Glutamatergic neuron (in vitro differentiated cells): ENCODE measurements at regions not wholly inside any gene's neighbourhood (a gene's known extent, or its start where the extent isn't known, plus 50 kb on each side); places are given as distances from the start of the nearest gene placed in this dataset.

ENCODE experiments used
- DNase-seq: peaks from one replicate; pipeline ENCODE4 v3.0.0; 2022
- H3K27ac Mint-ChIP-seq: one replicate; pipeline ENCODE4 v1.8.0; 2020; ENCODE audit warnings: mild to moderate bottlenecking, mixed read lengths, inconsistent platforms; ENCODE audit not compliant: unreplicated experiment
- H3K27me3 Mint-ChIP-seq: one replicate; pipeline ENCODE4 v1.8.0; 2020; ENCODE audit warnings: mild to moderate bottlenecking, moderate library complexity, mixed read lengths, inconsistent platforms; ENCODE audit not compliant: unreplicated experiment
- H3K36me3 Mint-ChIP-seq: one replicate; pipeline ENCODE4 v1.8.0; 2020; ENCODE audit warnings: mild to moderate bottlenecking, mixed read lengths, inconsistent platforms; ENCODE audit not compliant: unreplicated experiment
- H3K4me1 Mint-ChIP-seq: one replicate; pipeline ENCODE4 v1.8.0; 2020; ENCODE audit warnings: mild to moderate bottlenecking, low read depth, mixed read lengths, inconsistent platforms; ENCODE audit not compliant: unreplicated experiment
- H3K4me3 Mint-ChIP-seq: one replicate; pipeline ENCODE4 v1.8.0; 2020; ENCODE audit warnings: mild to moderate bottlenecking, mixed read lengths, inconsistent platforms; ENCODE audit not compliant: unreplicated experiment
- H3K9me3 Mint-ChIP-seq: one replicate; pipeline ENCODE4 v1.8.0; 2020; ENCODE audit warnings: mild to moderate bottlenecking, moderate library complexity, mixed read lengths, inconsistent platforms; ENCODE audit not compliant: unreplicated experiment
- TF ChIP-seq, protein P1 (sequence below): fragments of 200-600 bp; sonication (generic); IDR thresholded peaks from one replicate; pipeline ENCODE4 v1.5.0; 2021; ENCODE audit not compliant: partially characterized antibody, unreplicated experiment

DNA sequence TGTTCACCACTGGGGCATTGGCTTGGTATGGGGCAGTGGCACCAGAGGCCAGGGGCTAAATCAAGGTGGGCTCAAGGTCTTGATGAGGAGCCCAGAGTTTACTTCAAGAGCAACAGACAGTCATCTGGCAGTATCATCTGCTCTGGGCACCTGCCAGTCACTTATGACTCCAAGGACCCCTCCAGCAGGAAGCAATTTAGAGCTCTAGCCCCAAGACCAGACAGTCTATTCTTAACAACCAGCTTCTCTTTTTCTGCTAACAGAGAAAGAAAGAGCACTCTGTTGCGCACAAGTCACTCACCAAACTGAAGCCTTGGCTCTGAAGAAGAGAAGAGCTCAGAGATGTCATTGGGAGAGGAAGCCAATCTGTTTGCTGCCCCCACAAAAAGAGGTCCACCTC, 309.2 kb downstream of the HS3ST1 start:
- TF ChIP-seq, protein P1, sequence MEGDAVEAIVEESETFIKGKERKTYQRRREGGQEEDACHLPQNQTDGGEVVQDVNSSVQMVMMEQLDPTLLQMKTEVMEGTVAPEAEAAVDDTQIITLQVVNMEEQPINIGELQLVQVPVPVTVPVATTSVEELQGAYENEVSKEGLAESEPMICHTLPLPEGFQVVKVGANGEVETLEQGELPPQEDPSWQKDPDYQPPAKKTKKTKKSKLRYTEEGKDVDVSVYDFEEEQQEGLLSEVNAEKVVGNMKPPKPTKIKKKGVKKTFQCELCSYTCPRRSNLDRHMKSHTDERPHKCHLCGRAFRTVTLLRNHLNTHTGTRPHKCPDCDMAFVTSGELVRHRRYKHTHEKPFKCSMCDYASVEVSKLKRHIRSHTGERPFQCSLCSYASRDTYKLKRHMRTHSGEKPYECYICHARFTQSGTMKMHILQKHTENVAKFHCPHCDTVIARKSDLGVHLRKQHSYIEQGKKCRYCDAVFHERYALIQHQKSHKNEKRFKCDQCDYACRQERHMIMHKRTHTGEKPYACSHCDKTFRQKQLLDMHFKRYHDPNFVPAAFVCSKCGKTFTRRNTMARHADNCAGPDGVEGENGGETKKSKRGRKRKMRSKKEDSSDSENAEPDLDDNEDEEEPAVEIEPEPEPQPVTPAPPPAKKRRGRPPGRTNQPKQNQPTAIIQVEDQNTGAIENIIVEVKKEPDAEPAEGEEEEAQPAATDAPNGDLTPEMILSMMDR, result no peak
- no peak for DNase-seq
- H3K4me3 Mint-ChIP-seq, result no peak overlapping the region
- no peaks in the 10 kb centered on the region for H3K36me3 Mint-ChIP-seq
- peaks cover 7% of the 10 kb centered on the region for H3K4me1 Mint-ChIP-seq
- no peaks in the 10 kb centered on the region for H3K9me3 Mint-ChIP-seq
- no peak overlapping the region for H3K27ac Mint-ChIP-seq
- H3K27me3 Mint-ChIP-seq, result no peaks in the 10 kb centered on the region

DNA sequence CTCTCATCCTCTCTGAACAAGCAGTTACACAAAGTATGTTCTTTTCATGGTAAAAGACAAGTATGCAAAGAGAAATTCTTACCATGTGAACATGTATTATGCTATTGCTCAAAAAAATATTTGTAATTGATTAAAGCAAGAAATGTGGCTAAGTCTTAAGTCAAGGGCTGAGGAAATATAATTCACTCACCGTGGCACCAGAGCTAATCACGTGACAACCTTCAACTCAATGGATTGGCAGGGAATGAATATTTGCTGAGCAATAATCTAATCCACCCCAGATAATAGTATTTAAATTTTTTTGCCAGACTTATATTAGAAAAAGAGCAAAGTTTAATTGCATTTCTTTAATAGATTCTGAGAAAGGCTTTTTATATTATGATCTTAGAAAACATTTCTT, 310.2 kb downstream of the HS3ST1 start:
- H3K4me3 Mint-ChIP-seq, result no peak overlapping the region
- H3K27ac Mint-ChIP-seq, result no peak overlapping the region
- no peaks in the 10 kb centered on the region for H3K9me3 Mint-ChIP-seq
- no peaks in the 10 kb centered on the region for H3K27me3 Mint-ChIP-seq
- H3K36me3 Mint-ChIP-seq, result no peaks in the 10 kb centered on the region
- TF ChIP-seq, protein P1, result no peak
- H3K4me1 Mint-ChIP-seq, result peaks cover 4% of the 10 kb centered on the region
- no peak for DNase-seq

DNA sequence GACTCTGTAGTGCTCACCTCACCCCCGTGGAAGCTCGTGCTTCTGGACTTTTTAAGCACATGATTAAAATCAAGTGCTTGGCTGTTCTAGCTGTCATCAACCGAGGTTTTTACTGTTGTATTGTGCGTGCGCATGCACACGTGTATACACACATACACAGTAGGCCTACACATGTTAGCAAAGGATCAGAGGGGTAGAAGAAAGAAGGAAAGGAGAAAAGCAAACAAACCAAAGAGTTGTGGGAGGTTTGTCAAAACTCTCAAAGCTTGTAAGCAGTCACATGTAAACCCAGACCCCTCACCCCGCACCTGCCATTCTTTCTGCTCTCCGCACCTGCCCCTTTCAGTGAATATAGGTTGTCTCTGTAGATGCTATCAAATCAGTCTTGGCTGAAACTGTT, 311.8 kb downstream of the HS3ST1 start:
- DNase-seq, result no peak
- TF ChIP-seq, protein P1, result no peak
- no peaks in the 10 kb centered on the region for H3K27me3 Mint-ChIP-seq
- H3K4me1 Mint-ChIP-seq, result peaks cover 13% of the 10 kb centered on the region
- no peak overlapping the region for H3K27ac Mint-ChIP-seq
- no peaks in the 10 kb centered on the region for H3K36me3 Mint-ChIP-seq
- no peaks in the 10 kb centered on the region for H3K9me3 Mint-ChIP-seq
- H3K4me3 Mint-ChIP-seq, result no peak overlapping the region

DNA sequence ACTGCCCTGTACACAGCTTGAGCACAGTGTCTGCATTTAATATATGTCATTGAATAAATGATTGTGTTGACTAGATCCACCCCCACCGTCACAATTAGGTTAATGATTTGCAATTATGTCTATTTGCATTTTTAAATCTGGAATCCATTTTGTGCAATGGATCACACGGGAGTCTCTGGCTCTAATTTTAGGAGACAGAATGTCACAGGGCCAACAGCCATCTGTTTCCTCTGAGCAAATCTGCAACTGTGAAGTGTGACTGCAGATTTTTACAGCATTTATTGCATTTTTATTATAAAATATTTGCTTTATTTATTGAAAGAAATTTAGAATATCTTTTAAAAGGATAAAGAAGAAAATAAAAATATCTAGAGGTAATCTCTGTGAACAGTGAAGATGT, 316.8 kb downstream of the HS3ST1 start:
- Mint-ChIP-seq H3K9me3 (no peaks in the 10 kb centered on the region), H3K36me3 (no peaks in the 10 kb centered on the region), H3K27me3 (peaks cover 2% of the 10 kb centered on the region), H3K4me3 (peak overlapping the region; percentile 40), H3K4me1 (peaks cover 19% of the 10 kb centered on the region), H3K27ac (peak overlapping the region; percentile 78)
- no peak for DNase-seq
- TF ChIP-seq, protein P1, result no peak

DNA sequence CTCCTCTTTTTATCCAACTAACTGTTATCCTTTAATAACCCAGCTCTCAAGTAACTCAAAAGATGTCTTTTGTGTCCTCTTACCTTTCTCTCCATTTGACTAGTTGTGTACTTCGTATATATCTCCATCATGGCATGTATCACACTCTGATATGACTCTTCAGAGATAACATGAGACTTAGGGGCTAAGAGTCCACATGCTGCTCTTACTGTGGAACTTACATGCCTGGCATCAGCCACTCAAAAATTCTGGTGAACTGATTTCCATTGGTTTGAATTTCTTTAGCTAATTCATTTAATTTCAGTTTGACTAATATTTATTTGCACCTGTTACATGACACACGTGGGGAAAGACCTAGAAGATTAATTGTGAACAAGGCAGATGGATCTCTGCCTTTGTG, 317.3 kb downstream of the HS3ST1 start:
- H3K4me3 Mint-ChIP-seq, result no peak overlapping the region
- H3K4me1 Mint-ChIP-seq, result peaks cover 22% of the 10 kb centered on the region
- TF ChIP-seq, protein P1, result no peak
- DNase-seq, result no peak
- H3K9me3 Mint-ChIP-seq, result no peaks in the 10 kb centered on the region
- peaks cover 2% of the 10 kb centered on the region for H3K27me3 Mint-ChIP-seq
- peak overlapping the region; percentile 73 for H3K27ac Mint-ChIP-seq
- no peaks in the 10 kb centered on the region for H3K36me3 Mint-ChIP-seq
